Activated naive CD4-positive, alpha-beta T cell treated with anti-CD3 and anti-CD28 coated beads, Interleukin-2, amount 10 ng/mL, durations not matched to agents 7 days and 5 days (primary cell): ENCODE measurements at regions not wholly inside any gene's neighbourhood (a gene's known extent, or its start where the extent isn't known, plus 50 kb on each side); places are given as distances from the start of the nearest gene placed in this dataset.

ENCODE experiments used
- CTCF ChIA-PET: fragments of 350-600 bp; sonication (Branson Sonifier 250); formaldehyde crosslinking; loops from one replicate; lab custom pipeline; 2021; ENCODE audit warnings: antibody characterized with exemption; lab: Charles Lee
- DNase-seq: peaks from one replicate; pipeline ENCODE4 v3.0.0-alpha.2; 2020
- H3K27ac Mint-ChIP-seq: one replicate; pipeline ENCODE4 v1.8.0; 2021; ENCODE audit warnings: mild to moderate bottlenecking, moderate library complexity, mixed read lengths
- H3K27me3 Mint-ChIP-seq: one replicate; pipeline ENCODE4 v1.8.0; 2021; ENCODE audit warnings: mild to moderate bottlenecking, mixed read lengths
- H3K36me3 Mint-ChIP-seq: one replicate; pipeline ENCODE4 v1.8.0; 2021; ENCODE audit warnings: mixed read lengths
- H3K4me1 Mint-ChIP-seq: one replicate; pipeline ENCODE4 v1.8.0; 2021; ENCODE audit warnings: mixed read lengths
- H3K4me3 Mint-ChIP-seq: one replicate; pipeline ENCODE4 v1.8.0; 2021; ENCODE audit warnings: mild to moderate bottlenecking, moderate library complexity, mixed read lengths
- H3K9me3 Mint-ChIP-seq: one replicate; pipeline ENCODE4 v1.8.0; 2021; ENCODE audit warnings: mixed read lengths

GRCh38 chr5:74319076-74319475, 321.5 kb downstream of the ENC1 start:
- Mint-ChIP-seq H3K27ac (no peak overlapping the region), H3K4me3 (no peak overlapping the region), H3K27me3 (peaks cover 2% of the 10 kb centered on the region), H3K4me1 (no peaks in the 10 kb centered on the region), H3K36me3 (no peaks in the 10 kb centered on the region), H3K9me3 (no peaks in the 10 kb centered on the region)
- CTCF ChIA-PET, result no interaction called here
- DNase-seq, result no peak

DNA sequence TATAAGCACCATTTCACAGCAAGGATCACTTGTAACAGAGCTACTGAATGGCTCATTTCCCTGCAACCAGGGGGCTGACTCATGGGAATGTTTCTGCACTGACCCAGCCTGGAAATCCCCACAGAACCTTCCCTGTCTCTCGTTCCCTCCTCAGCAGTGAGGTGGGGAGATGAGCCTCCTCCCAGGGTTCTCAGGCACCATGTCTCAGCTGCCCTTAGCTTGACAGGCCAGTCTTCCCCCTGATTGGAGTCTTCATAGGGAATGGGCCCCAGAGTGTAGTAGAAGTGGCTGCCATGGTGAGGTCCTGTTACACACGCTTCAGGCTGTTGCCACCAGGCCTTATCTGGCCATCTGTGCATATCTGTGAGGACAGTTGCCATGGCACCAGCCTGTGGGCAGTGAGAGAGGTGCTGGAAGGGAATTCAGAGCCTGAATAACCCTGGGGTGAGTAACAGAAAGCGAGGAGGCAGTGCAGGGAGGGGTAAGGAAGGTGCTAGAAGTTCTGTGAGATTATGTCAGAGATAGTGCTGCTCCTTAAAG, 324.4 kb downstream of the ENC1 start:
- H3K4me3 Mint-ChIP-seq, result no peak overlapping the region
- CTCF ChIA-PET, result no interaction called here
- H3K36me3 Mint-ChIP-seq, result no peaks in the 10 kb centered on the region
- H3K27ac Mint-ChIP-seq, result no peak overlapping the region
- H3K27me3 Mint-ChIP-seq, result peaks cover 4% of the 10 kb centered on the region
- no peaks in the 10 kb centered on the region for H3K4me1 Mint-ChIP-seq
- H3K9me3 Mint-ChIP-seq, result no peaks in the 10 kb centered on the region
- no peak for DNase-seq

- no peaks in the 10 kb centered on the region for H3K36me3 Mint-ChIP-seq
- H3K27me3 Mint-ChIP-seq, result peaks cover 4% of the 10 kb centered on the region
- no peak overlapping the region for H3K27ac Mint-ChIP-seq
- no peaks in the 10 kb centered on the region for H3K9me3 Mint-ChIP-seq
- H3K4me1 Mint-ChIP-seq, result no peaks in the 10 kb centered on the region
- DNase-seq, result no peak
- H3K4me3 Mint-ChIP-seq, result no peak overlapping the region
- CTCF ChIA-PET, result no interaction called here
These were observed 325.6 kb downstream of the ENC1 start for GRCh38 chr5:74314906-74315305.

- no peak overlapping the region for H3K27ac Mint-ChIP-seq
- CTCF ChIA-PET, result no interaction called here
- no peaks in the 10 kb centered on the region for H3K4me1 Mint-ChIP-seq
- no peak for DNase-seq
- peaks cover 4% of the 10 kb centered on the region for H3K27me3 Mint-ChIP-seq
- H3K36me3 Mint-ChIP-seq, result no peaks in the 10 kb centered on the region
- no peaks in the 10 kb centered on the region for H3K9me3 Mint-ChIP-seq
- H3K4me3 Mint-ChIP-seq, result no peak overlapping the region
These were observed 326.6 kb downstream of the ENC1 start for GRCh38 chr5:74313896-74314295.

DNA sequence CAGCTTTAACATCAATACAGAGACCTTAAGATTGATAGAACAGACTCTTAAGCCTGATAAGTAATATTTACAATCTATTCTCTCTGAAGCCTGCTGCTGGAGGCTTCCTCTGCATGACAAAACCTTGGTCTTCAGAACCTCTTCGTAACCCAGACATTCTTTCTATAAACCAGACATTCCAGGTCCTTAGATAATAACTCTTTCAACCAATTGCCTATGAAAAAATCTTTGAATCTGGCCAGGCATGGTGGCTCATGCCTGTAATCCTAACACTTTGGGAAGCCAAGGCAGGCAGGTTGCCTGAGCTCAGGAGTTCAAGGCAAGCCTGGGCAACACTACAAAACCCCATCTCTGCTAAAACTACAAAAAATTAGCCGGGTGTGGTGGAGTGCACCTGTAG, 327.8 kb downstream of the ENC1 start:
- DNase-seq, result no peak
- Mint-ChIP-seq H3K27me3 (peaks cover 4% of the 10 kb centered on the region), H3K27ac (no peak overlapping the region), H3K36me3 (no peaks in the 10 kb centered on the region), H3K9me3 (no peaks in the 10 kb centered on the region), H3K4me1 (no peaks in the 10 kb centered on the region), H3K4me3 (no peak overlapping the region)
- CTCF ChIA-PET, result no interaction called here

DNA sequence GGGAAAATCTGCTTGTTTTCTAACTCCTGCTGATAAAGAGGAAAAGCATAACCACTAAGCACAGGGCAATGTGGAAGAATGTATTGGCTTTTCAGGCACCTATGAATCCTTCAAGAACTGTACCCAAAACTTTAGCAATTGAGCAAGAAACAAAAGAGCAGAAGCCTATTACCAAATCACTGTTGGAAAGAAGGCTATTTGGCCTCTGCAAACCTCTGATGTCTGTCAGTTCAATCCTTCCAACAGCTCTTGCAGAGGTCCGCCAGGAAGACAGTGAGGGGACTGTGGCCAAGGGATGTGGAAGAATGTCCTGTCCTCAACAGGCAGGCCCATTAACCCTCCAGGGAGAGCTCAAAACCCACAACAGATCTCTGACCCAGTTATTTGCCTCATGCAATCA, 328.6 kb downstream of the ENC1 start:
- no peak for DNase-seq
- H3K27ac Mint-ChIP-seq, result no peak overlapping the region
- H3K36me3 Mint-ChIP-seq, result no peaks in the 10 kb centered on the region
- H3K9me3 Mint-ChIP-seq, result no peaks in the 10 kb centered on the region
- no peak overlapping the region for H3K4me3 Mint-ChIP-seq
- H3K4me1 Mint-ChIP-seq, result no peaks in the 10 kb centered on the region
- H3K27me3 Mint-ChIP-seq, result peaks cover 4% of the 10 kb centered on the region
- CTCF ChIA-PET, result no interaction called here

DNA sequence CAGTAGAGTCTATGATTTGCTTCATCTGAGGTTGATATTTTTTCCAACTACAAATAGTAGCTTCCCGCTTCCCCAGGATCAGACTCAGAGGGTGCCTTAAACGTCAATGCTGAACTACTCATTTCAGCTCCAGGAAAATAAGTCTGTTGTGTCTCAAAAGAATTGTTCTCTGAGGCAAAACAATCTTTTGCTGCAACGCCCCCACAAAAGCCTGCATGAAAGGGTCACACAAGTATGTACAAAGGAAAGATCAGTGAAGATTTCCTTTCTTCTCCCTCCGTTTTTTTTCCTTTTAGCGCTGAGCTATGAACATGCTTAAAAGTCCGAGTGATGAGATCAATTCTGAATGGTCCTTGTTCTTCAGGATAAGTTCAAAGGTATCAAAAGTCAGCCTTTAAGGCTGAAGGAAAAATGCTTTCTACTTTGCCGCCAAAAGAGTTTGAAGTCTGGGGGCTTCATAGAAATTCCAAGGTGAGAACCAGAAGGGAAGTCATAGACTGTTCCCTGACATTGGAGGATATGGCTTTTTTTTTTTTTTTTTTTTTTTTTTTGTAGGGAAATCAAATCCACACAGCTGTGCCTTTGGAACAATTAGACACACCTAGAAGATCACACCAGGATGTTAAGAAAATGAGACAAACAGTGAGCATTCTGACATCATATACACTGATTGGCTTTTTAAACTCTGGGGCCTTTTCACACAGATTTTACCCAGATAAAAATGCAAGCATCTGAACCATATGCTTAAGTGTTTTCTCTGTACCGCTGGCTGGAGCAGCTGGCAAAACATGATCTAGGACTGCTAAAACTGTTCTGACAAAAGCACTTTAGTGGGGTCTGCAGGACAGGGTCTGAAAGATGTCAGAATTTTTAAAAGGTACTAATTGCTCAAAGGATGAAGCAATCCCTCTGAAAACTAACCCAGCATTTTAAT, 329.3 kb downstream of the ENC1 start:
- no peak overlapping the region for H3K4me3 Mint-ChIP-seq
- H3K9me3 Mint-ChIP-seq, result no peaks in the 10 kb centered on the region
- H3K4me1 Mint-ChIP-seq, result no peaks in the 10 kb centered on the region
- no peak for DNase-seq
- no peaks in the 10 kb centered on the region for H3K36me3 Mint-ChIP-seq
- peaks cover 4% of the 10 kb centered on the region for H3K27me3 Mint-ChIP-seq
- CTCF ChIA-PET, result no interaction called here
- H3K27ac Mint-ChIP-seq, result no peak overlapping the region

- Mint-ChIP-seq H3K4me1 (no peaks in the 10 kb centered on the region), H3K36me3 (no peaks in the 10 kb centered on the region), H3K27ac (no peak overlapping the region), H3K4me3 (no peak overlapping the region), H3K9me3 (no peaks in the 10 kb centered on the region), H3K27me3 (peaks cover 4% of the 10 kb centered on the region)
- CTCF ChIA-PET, result no interaction called here
- no peak for DNase-seq
These were observed 330.1 kb downstream of the ENC1 start for GRCh38 chr5:74310386-74310785.

DNA sequence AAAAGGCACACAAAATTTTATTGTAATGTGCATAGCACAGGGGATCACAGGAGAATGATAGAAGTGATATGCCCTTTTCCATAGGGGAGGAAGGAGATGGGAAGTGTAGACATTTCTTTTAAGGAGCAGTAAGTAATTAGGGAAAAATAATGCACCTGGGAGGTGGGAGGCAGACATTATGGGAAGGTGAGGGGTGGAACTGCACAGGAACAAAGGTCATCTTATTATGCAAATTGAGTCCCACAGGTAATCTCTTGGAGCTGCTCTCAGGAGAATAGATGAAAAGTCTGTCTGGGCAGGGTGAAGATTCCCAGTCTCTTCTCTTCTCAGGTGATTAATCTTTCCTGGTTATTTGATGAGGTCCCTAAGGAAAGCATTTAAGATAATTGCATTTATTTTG, 331.5 kb downstream of the ENC1 start:
- Mint-ChIP-seq H3K9me3 (no peaks in the 10 kb centered on the region), H3K27ac (no peak overlapping the region), H3K27me3 (peaks cover 4% of the 10 kb centered on the region), H3K4me3 (no peak overlapping the region), H3K4me1 (no peaks in the 10 kb centered on the region), H3K36me3 (no peaks in the 10 kb centered on the region)
- CTCF ChIA-PET, result no interaction called here
- DNase-seq, result no peak

DNA sequence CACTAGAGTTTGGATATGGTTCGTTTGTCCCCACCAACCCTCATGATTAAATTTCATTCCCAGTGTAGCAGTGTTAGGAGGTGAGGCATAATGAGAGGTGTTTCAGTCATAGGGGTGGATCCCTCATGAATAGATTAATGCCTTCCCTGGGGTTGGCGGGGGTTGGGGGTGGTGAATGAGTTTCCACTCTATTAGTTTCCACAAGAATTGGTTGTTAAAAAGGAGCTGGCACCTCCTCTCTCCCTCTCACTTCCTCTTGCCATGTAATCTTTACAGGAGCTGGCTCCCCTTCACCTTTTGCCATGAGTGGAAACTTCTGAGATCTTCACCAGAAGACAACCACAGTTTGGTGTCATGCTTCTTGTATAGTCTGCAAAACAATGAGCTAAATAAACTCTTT, 333.7 kb downstream of the ENC1 start:
- H3K27me3 Mint-ChIP-seq, result no peaks in the 10 kb centered on the region
- H3K27ac Mint-ChIP-seq, result no peak overlapping the region
- CTCF ChIA-PET, result no interaction called here

GRCh38 chr5:74304536-74304935, 336.0 kb downstream of the ENC1 start:
- no peak overlapping the region for H3K27ac Mint-ChIP-seq
- H3K9me3 Mint-ChIP-seq, result no peaks in the 10 kb centered on the region
- no peaks in the 10 kb centered on the region for H3K36me3 Mint-ChIP-seq
- no peak overlapping the region for H3K4me3 Mint-ChIP-seq
- no peak for DNase-seq
- H3K4me1 Mint-ChIP-seq, result no peaks in the 10 kb centered on the region
- no peaks in the 10 kb centered on the region for H3K27me3 Mint-ChIP-seq
- CTCF ChIA-PET, result no interaction called here

More for the DNA sequence above, 333.7 kb downstream of the ENC1 start:
- Mint-ChIP-seq H3K9me3 (no peaks in the 10 kb centered on the region), H3K36me3 (no peaks in the 10 kb centered on the region), H3K4me3 (no peak overlapping the region), H3K4me1 (no peaks in the 10 kb centered on the region)
- no peak for DNase-seq

- CTCF ChIA-PET, result no interaction called here
- Mint-ChIP-seq H3K4me1 (no peaks in the 10 kb centered on the region), H3K27me3 (no peaks in the 10 kb centered on the region), H3K36me3 (no peaks in the 10 kb centered on the region), H3K4me3 (no peak overlapping the region), H3K9me3 (no peaks in the 10 kb centered on the region), H3K27ac (no peak overlapping the region)
- DNase-seq, result no peak
These were observed 336.9 kb downstream of the ENC1 start for GRCh38 chr5:74303578-74303977.

DNA sequence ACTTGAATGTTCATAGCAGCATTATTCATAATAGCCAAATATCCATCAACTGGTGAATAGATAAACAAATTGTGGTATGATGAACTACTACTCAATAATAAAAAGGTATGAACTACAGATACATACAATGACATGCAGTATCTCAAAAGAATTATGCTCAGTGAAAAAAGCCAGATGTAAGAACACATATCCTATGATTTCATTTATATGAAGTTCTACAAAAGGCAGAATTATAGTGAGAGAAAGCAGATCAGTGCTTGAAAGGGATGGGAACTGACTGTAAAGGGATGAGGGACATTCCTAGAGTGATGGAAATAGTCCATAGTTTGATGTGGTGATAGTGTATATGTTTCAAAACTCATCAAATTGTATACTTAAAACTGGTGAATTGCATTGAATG, 339.0 kb downstream of the ENC1 start:
- Mint-ChIP-seq H3K36me3 (no peaks in the 10 kb centered on the region), H3K27me3 (no peaks in the 10 kb centered on the region), H3K27ac (no peak overlapping the region), H3K4me1 (no peaks in the 10 kb centered on the region), H3K9me3 (no peaks in the 10 kb centered on the region), H3K4me3 (no peak overlapping the region)
- no peak for DNase-seq
- CTCF ChIA-PET, result no interaction called here

DNA sequence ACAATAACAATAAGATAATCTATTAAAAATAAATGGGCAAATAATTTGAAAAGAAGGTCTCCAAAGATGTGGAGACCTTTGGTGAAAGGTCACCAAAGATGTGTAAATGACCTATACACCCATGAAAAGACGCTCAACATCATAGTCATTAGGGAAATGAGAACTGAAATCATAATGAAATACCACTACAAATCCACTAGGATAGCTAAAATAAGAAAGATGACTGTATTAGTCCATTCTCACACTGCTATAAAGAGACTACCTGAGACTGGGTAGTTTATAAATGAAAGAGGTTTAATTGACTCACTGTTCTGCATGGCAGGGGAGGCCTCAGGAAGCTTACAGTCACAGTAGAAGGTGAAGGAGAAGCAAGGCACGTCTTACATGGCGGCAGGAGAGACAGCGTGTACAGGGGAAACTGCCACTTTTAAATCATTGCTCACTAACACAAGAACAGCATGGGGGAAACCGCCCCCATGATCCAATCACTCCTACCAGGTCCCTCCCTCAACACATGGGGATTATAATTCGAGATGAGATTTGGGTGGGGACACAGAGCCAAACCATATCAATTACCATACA, 339.6 kb downstream of the ENC1 start:
- no peaks in the 10 kb centered on the region for H3K36me3 Mint-ChIP-seq
- CTCF ChIA-PET, result no interaction called here
- no peak overlapping the region for H3K27ac Mint-ChIP-seq
- DNase-seq, result no peak
- no peaks in the 10 kb centered on the region for H3K4me1 Mint-ChIP-seq
- no peaks in the 10 kb centered on the region for H3K9me3 Mint-ChIP-seq
- H3K27me3 Mint-ChIP-seq, result no peaks in the 10 kb centered on the region
- H3K4me3 Mint-ChIP-seq, result no peak overlapping the region

DNA sequence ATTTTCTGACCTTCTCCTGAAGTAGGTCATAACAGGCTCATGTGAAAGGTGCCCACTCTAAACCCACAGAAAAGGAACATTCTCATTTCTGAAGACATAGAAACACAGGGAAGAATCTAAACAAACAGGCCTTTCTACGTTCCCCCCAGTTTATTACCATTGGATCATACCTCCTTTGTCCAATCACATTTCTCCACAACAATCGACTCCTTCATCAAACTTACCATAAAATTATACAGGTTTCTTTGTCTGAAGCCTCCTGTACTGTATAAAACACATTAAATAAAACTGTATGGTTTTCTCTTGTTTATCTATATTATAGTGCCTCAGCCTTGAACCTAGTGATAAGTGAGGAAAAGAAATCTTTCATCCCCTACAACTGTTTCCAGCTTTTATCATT, 340.7 kb downstream of the ENC1 start:
- no peak for DNase-seq
- CTCF ChIA-PET, result no interaction called here
- Mint-ChIP-seq H3K36me3 (no peaks in the 10 kb centered on the region), H3K27me3 (no peaks in the 10 kb centered on the region), H3K27ac (no peak overlapping the region), H3K4me3 (no peak overlapping the region), H3K4me1 (no peaks in the 10 kb centered on the region), H3K9me3 (no peaks in the 10 kb centered on the region)
